Neural cell (in vitro differentiated cells): ENCODE measurements at regions not wholly inside any gene's neighbourhood (a gene's known extent, or its start where the extent isn't known, plus 50 kb on each side); places are given as distances from the start of the nearest gene placed in this dataset.

Experiments
- H2AFZ ChIP-seq: fragments of 200-600, 300-800 bp; sonication (generic), shearing (Covaris generic); 2 replicates; pipeline ENCODE4 v1.6.0; 2014; ENCODE audit warnings: low read depth, mild to moderate bottlenecking, antibody characterized with exemption, low read length, moderate library complexity
- H3F3A ChIP-seq: fragments of 200-600 bp; shearing (Covaris generic); 2 replicates; pipeline ENCODE4 v1.6.1; 2016; ENCODE audit warnings: mild to moderate bottlenecking, moderate library complexity, mixed read lengths, antibody characterized with exemption, low read length; ENCODE audit not compliant: insufficient read depth, poor library complexity, severe bottlenecking
- H3K27ac ChIP-seq: fragments of 200-600, 300-800 bp; sonication (generic), shearing (Covaris generic); 2 replicates; pipeline ENCODE4 v1.5.1; 2014; ENCODE audit warnings: mild to moderate bottlenecking, low read length, moderate library complexity
- H3K27me3 ChIP-seq: fragments of 300-800, 200-600 bp; sonication (generic), shearing (Covaris generic); 2 replicates; pipeline ENCODE4 v1.6.0; 2014; ENCODE audit warnings: mild to moderate bottlenecking, low read depth, low read length, moderate library complexity; ENCODE audit not compliant: insufficient read depth
- H3K36me3 ChIP-seq: fragments of 300-800, 200-600 bp; sonication (generic), shearing (Covaris generic); 2 replicates; pipeline ENCODE4 v1.5.1; 2014; ENCODE audit warnings: mild to moderate bottlenecking, antibody characterized with exemption, low read length, moderate library complexity; ENCODE audit not compliant: insufficient read depth
- H3K4me2 ChIP-seq: fragments of 300-800, 200-600 bp; sonication (generic), shearing (Covaris generic); 2 replicates; pipeline ENCODE4 v1.6.0; 2014; ENCODE audit warnings: mild to moderate bottlenecking, low read length
- H3K4me3 ChIP-seq: fragments of 300-800, 200-600 bp; sonication (generic), shearing (Covaris generic); 2 replicates; pipeline ENCODE4 v1.5.1; 2014; ENCODE audit warnings: mild to moderate bottlenecking, low read length, moderate library complexity
- H3K79me2 ChIP-seq: fragments of 200-600 bp; shearing (Covaris generic); replicated peaks from 2 replicates; pipeline ENCODE4 v1.6.0; 2014; ENCODE audit warnings: mild to moderate bottlenecking, low read length, moderate library complexity; ENCODE audit not compliant: insufficient read depth
- H3K9ac ChIP-seq: fragments of 300-800, 200-600 bp; sonication (generic), shearing (Covaris generic); 2 replicates; pipeline ENCODE4 v1.6.1; 2016; ENCODE audit warnings: mild to moderate bottlenecking, low read length, mixed read lengths
- H3K9me2 ChIP-seq: fragments of 200-600 bp; shearing (Covaris generic); 2 replicates; pipeline ENCODE4 v1.6.1; 2016; ENCODE audit warnings: mild to moderate bottlenecking, low read length, mixed read lengths; ENCODE audit not compliant: insufficient read depth
- H3K9me3 ChIP-seq: fragments of 200-600, 300-800 bp; sonication (generic), shearing (Covaris generic); 2 replicates; pipeline ENCODE4 v1.6.1; 2016; ENCODE audit warnings: mild to moderate bottlenecking, mixed run types, low read length, moderate library complexity, mixed read lengths
- H4K20me1 ChIP-seq: fragments of 200-600 bp; shearing (Covaris generic); 2 replicates; pipeline ENCODE4 v1.6.1; 2016; ENCODE audit warnings: mild to moderate bottlenecking, mixed run types; ENCODE audit not compliant: insufficient read depth
- CTCF ChIP-seq: fragments of 450-650 bp; IDR thresholded peaks from 2 replicates; pipeline ENCODE4 v1.5.1; 2014; ENCODE audit warnings: antibody characterized with exemption, mild to moderate bottlenecking, moderate library complexity; ENCODE audit not compliant: poor library complexity, severe bottlenecking
- EP300 ChIP-seq: fragments of 450-650 bp; conservative IDR thresholded peaks from 2 replicates; pipeline ENCODE4 v1.6.1; 2014; ENCODE audit warnings: antibody characterized with exemption, mild to moderate bottlenecking, moderate library complexity; ENCODE audit not compliant: poor library complexity, severe bottlenecking
- EZH2 ChIP-seq: fragments of 200-600, 300-800 bp; shearing (Covaris generic), sonication (generic); IDR thresholded peaks from 2 replicates; pipeline ENCODE4 v1.6.1; 2014; ENCODE audit warnings: antibody characterized with exemption, low read length, borderline replicate concordance, mild to moderate bottlenecking; ENCODE audit not compliant: insufficient read depth, poor library complexity, severe bottlenecking
- MXI1 ChIP-seq: fragments of 450-650 bp; conservative IDR thresholded peaks from 2 replicates; pipeline ENCODE4 v1.6.1; 2014; ENCODE audit warnings: antibody characterized with exemption, mild to moderate bottlenecking; ENCODE audit not compliant: poor library complexity, severe bottlenecking
- POLR2AphosphoS5 ChIP-seq: IDR thresholded peaks from 2 replicates; pipeline ENCODE4 v1.6.1; 2012
- RAD21 ChIP-seq: fragments of 450-650 bp; conservative IDR thresholded peaks from 2 replicates; pipeline ENCODE4 v1.6.1; 2014; ENCODE audit warnings: antibody characterized with exemption, mild to moderate bottlenecking, moderate library complexity
- REST ChIP-seq: IDR thresholded peaks from 2 replicates; pipeline ENCODE4 v1.6.1; 2012; ENCODE audit warnings: borderline replicate concordance
- SMC3 ChIP-seq: fragments of 450-650 bp; conservative IDR thresholded peaks from 2 replicates; pipeline ENCODE4 v1.6.1; 2014; ENCODE audit warnings: antibody characterized with exemption, mild to moderate bottlenecking, moderate library complexity; ENCODE audit not compliant: poor library complexity
- TAF1 ChIP-seq: IDR thresholded peaks from 2 replicates; pipeline ENCODE4 v1.6.1; 2012; ENCODE audit warnings: low read depth

DNA sequence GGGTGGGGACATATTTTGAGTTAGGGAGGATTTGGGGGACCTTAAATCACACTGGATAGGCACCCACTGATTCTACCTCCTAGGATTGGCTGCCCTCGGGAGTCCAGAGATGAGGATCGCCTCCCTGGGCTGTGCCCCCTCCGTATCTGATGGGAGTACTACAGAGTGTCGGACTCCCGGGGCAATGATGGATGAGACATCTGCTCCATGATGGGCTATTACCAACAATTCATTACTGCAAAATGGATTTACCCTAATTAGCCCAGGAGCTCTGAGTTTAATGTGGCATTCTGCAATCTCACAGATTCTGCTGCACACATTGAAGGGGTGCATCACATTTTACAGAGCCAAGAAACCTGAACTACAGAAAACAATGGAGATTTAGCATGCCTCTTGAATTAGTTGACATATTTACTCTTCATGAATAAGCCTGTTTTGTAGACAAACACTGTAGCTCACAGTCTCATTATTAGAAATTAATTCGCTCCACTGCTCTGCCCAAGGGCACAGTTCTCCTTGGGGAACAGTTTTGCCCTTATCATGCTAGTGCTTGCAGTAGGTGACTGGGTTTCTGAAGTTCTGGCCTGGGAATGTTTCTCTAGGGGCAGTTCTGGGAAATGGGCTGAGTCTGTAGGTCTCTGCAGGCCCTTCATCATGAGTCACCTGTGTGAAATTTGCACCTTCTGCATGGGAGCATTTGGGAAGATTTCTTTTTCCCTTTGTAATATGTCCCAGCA lies 217.1 kb upstream of the PLET1 start:
- no peak for TF ChIP-seq SMC3
- TF ChIP-seq RAD21 = no peak
- no peak for TF ChIP-seq MXI1
- no peak for TF ChIP-seq EP300
- no peak for TF ChIP-seq REST
- TF ChIP-seq CTCF = no peak
- no peak for TF ChIP-seq TAF1
- no peak for TF ChIP-seq EZH2
- no peak for TF ChIP-seq POLR2AphosphoS5
- H3F3A ChIP-seq = no peaks in the 10 kb centered on the region
- H3K27ac ChIP-seq = no peak overlapping the region
- H3K79me2 ChIP-seq = no peaks in the 10 kb centered on the region
- no peak overlapping the region for H2AFZ ChIP-seq
- no peaks in the 10 kb centered on the region for H4K20me1 ChIP-seq
- no peaks in the 10 kb centered on the region for H3K27me3 ChIP-seq
- no peak overlapping the region for H3K4me3 ChIP-seq
- no peaks in the 10 kb centered on the region for H3K9me3 ChIP-seq
- H3K9me2 ChIP-seq = no peaks in the 10 kb centered on the region
- no peak overlapping the region for H3K4me2 ChIP-seq
- no peaks in the 10 kb centered on the region for H3K36me3 ChIP-seq
- no peak overlapping the region for H3K9ac ChIP-seq

DNA sequence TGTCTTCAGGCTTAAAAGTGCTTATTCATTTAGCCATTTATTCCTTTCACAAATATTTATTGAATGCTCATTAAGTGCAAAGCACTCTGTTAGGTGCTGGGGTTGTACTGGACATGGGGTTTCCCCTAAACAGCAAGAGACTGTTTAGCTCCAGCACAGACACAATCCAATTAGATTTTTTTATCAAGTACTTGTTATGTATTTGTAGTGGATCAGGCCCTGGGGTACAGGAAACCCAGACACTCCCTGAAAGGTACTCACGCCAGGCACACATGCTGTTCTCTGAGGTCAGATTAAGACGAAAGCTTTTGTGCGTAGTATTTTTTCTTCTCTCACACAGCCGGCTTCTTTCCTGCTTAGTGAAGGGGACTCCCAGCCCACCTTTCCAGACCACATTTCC lies 218.1 kb upstream of the PLET1 start:
- no peaks in the 10 kb centered on the region for H4K20me1 ChIP-seq
- no peaks in the 10 kb centered on the region for H3K79me2 ChIP-seq
- no peak for TF ChIP-seq REST
- no peak for TF ChIP-seq MXI1
- no peak for TF ChIP-seq CTCF
- no peak for TF ChIP-seq RAD21
- TF ChIP-seq EZH2 = no peak
- no peak for TF ChIP-seq EP300
- TF ChIP-seq POLR2AphosphoS5 = no peak
- no peak for TF ChIP-seq TAF1
- TF ChIP-seq SMC3 = no peak
- no peaks in the 10 kb centered on the region for H3K36me3 ChIP-seq
- H3K9ac ChIP-seq = no peak overlapping the region
- H3K27ac ChIP-seq = no peak overlapping the region
- H3K27me3 ChIP-seq = no peaks in the 10 kb centered on the region
- H2AFZ ChIP-seq = no peak overlapping the region
- H3K4me2 ChIP-seq = no peak overlapping the region
- no peaks in the 10 kb centered on the region for H3K9me3 ChIP-seq
- H3K9me2 ChIP-seq = no peaks in the 10 kb centered on the region
- no peak overlapping the region for H3K4me3 ChIP-seq
- no peaks in the 10 kb centered on the region for H3F3A ChIP-seq
